NCI-H2227 (cell line): ENCODE measurements at regions not wholly inside any gene's neighbourhood (a gene's known extent, or its start where the extent isn't known, plus 50 kb on each side); places are given as distances from the start of the nearest gene placed in this dataset.
"Not testable (repeated sequence)": the region's sequence is repeated elsewhere in the genome, so short reads cannot be mapped to it uniquely, and the experiment has no call there.

ENCODE experiments used
- DNase-seq: peaks from one replicate; lab custom pipeline; 2025; ENCODE audit not compliant: unreplicated experiment; lab: John Stamatoyannopoulos, UW

DNA sequence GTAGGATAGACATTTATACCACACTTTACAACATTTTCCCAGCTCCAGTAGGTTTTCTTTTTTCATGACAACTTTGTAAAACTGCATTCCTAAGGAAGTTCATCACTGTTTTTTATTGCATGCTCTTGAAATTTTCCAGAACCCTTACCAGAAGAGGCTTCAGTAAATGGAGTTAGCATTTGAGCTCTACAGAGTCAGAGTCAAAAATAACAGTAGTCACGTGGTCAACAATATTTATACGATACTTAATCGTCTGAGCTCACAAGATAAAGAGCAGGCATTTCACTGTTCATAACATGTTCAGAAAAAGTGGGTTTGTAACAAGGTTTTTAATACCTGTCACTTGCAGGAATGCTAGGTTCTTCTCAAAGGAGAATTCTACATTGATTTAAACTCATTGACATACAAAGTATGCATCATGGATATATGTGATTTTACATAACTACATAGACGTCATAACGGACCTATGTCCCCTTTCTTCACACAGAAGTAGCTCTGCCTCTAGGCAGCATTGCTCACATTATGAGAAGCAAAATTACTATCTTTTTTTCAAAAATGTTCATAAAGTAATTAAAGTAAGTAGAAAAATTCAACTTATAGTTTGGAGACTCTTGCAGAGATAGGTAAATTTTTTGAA lies 187.0 kb upstream of the COL3A1 start:
- DNase-seq = no peak

GRCh38 chr2:188787658-188788240 lies 186.4 kb upstream of the COL3A1 start:
- no peak for DNase-seq

DNA sequence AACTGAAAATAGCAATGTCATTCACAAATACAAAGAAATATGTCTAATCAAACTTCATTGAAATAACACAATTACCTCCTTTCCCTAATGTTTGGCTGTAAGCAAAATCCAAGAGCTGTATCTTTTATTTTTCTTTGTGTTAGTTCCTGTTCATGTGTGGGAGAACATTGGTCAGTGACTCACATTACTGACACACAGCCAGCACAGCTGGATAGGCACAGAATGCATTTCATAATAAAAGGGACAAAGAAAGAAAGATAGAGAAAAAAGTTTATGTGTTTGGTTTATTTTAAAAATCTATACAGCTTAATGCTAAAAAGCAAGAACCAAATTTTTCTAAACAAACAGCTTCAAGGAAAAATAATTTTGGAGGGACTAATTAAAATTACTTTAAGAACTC lies 185.6 kb upstream of the COL3A1 start:
- DNase-seq = no peak

GRCh38 chr2:188789951-188790350 lies 184.2 kb upstream of the COL3A1 start:
- DNase-seq = no peak

DNA sequence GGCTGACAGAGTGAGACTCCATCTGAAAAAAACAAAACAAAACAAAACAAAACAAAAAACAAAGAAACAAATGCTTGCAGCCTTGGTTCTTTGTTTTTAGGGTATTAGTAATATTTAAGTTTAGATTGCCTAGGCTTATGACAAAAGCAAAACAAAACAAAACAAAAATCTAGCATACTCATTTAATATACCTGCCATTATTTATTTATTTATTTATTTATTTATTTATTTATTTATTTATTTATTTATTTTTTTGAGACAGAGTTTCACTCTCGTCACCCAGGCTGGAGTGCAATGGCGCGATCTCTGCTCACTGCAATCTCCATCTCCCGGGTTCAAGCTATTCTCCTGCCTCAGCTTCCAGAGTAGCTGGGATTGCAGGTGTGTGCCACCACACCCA lies 179.7 kb upstream of the COL3A1 start:
- not testable (repeated sequence) for DNase-seq

DNA sequence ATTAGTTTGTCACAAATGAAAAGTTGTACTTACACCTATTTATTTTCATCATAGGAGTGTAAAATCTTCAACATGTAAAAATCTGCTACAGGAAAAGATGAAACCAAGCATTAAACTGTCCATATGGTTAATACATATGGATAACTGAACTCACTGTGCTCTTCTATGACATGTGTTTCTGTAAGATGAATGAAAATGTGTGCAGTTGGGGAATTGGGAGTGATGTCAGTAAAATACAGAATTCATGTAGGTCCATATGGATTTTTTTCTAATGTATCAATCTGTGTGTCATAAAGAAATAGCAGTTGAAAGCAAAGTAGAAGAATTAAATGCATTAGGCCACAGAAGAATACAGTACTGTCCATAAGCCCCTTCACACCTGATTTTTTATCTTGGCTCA lies 178.4 kb upstream of the COL3A1 start:
- no peak for DNase-seq

GRCh38 chr2:188797371-188797770 lies 176.8 kb upstream of the COL3A1 start:
- no peak for DNase-seq

DNA sequence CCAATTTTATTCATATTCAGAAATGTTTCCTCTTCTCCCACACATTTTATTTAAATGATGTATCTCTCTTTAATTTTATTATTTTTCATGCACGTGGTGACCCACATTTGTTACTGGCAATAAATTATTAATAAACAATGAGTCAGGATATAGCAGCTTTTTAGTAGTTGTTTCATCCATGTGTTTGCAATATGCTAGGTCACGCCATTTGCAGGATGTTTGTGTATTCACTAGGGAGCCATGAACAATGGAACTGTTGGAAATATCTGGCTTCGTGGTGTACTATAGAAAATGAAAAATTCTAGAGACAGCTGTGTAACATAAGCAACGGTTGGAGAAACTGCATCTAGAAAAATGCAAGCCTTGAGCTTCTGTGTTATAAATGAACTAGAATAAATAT lies 176.0 kb upstream of the COL3A1 start:
- DNase-seq = no peak

- DNase-seq = no peak
Observed at GRCh38 chr2:188805219-188805618, 169.0 kb upstream of the COL3A1 start.

DNA sequence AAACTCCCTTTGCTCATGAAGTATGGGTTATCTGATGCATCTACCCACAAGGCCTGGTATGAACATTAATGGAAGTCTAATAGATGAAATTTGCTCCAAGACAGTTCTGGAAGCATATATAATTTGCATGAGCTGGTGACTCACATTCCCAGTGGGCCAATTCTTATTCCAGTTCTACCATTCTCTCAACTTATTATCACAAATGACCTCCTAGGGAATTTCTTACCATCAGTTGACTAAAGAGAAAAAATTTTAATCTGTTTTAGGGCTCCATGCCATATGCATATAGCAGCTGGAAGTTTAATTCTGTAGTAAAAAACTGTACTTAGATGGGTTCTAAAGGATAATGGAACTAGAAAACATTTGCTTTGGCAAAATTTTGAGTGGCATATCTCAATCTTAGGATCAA lies 165.2 kb upstream of the COL3A1 start:
- no peak for DNase-seq

GRCh38 chr2:188810586-188810985 lies 163.6 kb upstream of the COL3A1 start:
- no peak for DNase-seq

- DNase-seq = no peak
Observed at GRCh38 chr2:188811522-188811921, 162.7 kb upstream of the COL3A1 start.

DNA sequence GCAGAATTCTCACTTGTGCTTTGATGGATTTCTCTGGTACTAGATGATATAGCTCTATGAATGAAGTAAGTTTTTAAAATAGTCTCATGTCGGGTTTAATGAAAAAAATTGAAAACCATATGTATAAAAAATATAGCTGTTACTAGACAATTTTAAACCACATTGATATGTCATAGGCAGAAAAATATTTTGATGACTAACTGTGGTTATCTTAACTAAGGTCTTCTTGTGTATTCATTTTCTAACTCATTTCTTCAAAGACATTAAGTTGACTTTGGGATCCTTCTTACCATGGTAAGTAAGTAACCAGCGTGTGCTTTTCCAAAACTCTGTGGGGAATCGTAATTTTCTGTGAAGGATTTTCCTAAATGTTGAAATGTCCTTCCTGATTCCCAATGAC lies 160.9 kb upstream of the COL3A1 start:
- no peak for DNase-seq

DNA sequence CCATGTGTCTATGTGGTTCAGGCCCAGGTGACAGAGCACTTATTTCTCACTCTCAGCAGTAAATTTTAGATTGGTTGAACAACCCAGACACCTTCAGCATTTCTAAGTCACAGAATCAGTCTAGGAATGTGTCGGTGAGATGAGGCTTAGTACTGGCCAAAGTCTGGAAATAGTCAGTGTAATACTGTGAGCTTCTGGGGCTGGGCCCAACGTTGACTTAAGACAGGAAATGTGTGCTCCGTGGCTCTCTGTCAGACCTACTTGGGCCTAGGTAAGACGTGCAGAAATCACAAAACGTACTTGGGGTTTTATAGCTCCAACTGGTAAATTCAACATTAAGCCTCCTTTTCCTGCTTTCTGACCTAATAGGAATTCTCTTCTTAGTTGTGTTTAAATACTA lies 160.3 kb upstream of the COL3A1 start:
- no peak for DNase-seq

DNA sequence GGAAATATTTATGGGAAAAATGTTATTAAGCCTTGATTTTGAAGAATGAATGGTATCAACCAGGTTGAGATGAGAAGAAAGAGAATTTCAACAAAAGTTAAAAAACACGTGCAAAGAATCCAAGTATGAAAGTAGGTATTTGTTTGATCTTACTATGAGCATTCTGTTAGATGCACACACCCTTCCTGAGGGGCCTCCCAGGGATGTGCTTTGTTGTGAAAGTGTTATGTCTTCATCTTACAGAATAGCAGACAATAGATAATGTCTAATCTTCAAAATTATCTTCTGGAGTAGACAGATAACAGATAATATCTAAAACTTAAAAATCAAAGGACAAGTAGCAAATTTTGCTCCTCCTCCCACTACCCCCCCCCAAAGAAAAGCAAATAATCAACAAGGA lies 155.2 kb upstream of the COL3A1 start:
- no peak for DNase-seq

DNA sequence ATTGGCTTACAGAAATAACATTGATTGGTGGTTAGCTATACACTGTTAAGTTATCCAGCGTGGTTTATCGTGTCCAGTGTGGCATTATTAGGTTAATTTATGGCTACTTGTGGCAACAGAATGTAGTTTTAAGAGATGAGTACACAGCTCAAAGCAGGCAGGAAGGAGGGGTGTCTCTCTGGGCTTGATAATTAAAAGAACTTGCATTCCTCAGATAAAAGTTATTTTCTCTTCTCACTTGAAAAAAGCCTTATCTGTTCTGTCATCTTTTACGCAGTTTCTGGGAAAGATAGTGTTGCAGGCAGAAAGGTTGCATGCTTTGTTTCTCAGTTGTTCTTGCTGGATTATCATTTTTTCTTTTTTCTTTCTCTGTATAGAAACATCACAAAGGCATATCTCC lies 154.4 kb upstream of the COL3A1 start:
- no peak for DNase-seq

- no peak for DNase-seq
Observed at GRCh38 chr2:188820576-188820975, 153.6 kb upstream of the COL3A1 start.

GRCh38 chr2:188824125-188824524 lies 150.0 kb upstream of the COL3A1 start:
- no peak for DNase-seq

DNA sequence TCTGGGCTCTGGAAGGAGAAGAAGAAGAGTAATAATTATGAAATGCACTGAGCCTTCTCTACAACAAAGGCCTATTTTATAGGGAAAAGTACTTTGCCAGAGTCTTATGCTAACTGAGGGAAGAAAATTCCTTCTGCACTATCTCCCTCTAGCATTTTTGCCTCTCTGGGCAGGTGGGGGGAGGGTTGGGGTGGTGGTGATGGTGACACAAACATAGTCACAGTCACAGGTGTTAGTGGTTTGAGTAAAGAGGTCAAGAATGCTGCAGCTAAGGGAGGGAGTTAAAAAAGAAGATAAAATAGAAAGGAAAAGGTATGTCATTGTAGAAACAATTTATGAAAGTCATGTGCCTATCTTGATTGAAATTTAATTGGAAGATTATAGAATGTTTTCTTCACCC lies 140.8 kb upstream of the COL3A1 start:
- no peak for DNase-seq

DNA sequence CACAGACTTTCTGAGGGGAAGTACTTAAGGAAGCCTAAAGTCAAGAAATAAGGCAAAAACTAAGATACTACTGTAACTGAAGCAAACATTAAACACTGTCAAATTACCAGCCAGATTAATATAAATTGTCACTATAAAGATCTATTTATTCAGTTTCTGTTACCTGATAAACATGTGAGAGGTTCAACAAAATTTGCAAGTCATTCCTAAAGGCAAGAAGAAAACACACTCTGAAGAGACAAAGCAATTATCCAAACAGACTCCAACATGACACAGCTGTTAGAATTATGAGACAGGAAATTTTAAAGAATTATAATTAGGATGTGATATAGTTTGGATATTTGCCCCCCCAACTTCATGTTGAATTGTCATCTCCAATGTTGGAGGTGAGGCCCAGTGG lies 140.4 kb upstream of the COL3A1 start:
- DNase-seq = no peak

DNA sequence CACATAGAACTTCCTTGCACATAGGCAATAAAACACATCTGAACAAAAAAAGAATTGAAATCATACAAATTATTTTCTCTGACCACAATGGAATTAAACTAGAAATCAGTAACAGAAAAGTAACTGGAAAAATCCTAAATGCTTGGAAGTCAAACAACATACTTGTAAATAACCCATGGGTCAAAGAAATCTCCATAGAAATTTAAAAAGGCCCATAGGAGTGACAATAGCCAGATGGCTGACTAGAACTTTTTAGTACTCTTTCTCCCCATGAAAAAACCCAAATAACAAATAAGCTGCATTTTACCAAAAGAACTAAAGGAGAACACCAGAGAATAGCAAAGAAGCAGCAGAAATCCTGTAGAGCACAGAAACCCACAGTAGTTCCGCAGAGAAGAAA lies 139.2 kb upstream of the COL3A1 start:
- no peak for DNase-seq

GRCh38 chr2:188835821-188836220 lies 138.4 kb upstream of the COL3A1 start:
- no peak for DNase-seq

DNA sequence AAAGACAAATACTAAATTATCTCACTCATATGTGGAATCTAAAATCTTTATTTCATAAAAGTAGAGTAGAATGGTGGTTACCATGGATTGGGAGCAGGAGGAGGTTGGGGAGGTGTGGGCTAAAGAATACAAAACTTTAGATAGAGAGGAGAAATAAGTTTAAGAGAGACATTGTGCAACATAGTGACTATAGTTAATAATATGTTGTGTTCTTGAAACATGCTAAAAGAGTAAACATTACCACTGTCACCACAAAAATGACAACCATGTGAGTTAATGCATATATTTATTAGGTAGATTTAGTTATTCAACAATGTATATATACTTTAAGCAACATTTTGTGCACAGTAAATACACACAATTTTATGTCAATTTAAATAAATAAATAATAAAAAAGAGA lies 128.5 kb upstream of the COL3A1 start:
- DNase-seq = no peak
